MG63 (cell line): ENCODE measurements at regions not wholly inside any gene's neighbourhood (a gene's known extent, or its start where the extent isn't known, plus 50 kb on each side); places are given as distances from the start of the nearest gene placed in this dataset.

Experiments
- DNase-seq: peaks from one replicate; pipeline ENCODE4 v3.0.0-alpha.2; 2020
- H3K27me3 ChIP-seq: fragments of 250-450 bp; sonication (Bioruptor Pico); 2 replicates; pipeline ENCODE4 v1.5.1; 2020; ENCODE audit warnings: mild to moderate bottlenecking, moderate library complexity
- H3K36me3 ChIP-seq: fragments of 250-450 bp; sonication (Bioruptor Pico); 2 replicates; pipeline ENCODE4 v1.5.1; 2020; ENCODE audit warnings: mild to moderate bottlenecking, moderate library complexity
- H3K4me3 ChIP-seq: fragments of 250-450 bp; sonication (Bioruptor Pico); 2 replicates; pipeline ENCODE4 v1.5.1; 2020; ENCODE audit warnings: mild to moderate bottlenecking, moderate library complexity
- H3K9me3 ChIP-seq: fragments of 250-450 bp; sonication (Bioruptor Pico); 2 replicates; pipeline ENCODE4 v1.5.1; 2020; ENCODE audit warnings: mild to moderate bottlenecking, moderate library complexity

GRCh38 chr5:21694567-21694966 lies 1158.6 kb downstream of the CDH12 start:
- H3K4me3 ChIP-seq: no peak overlapping the region
- no peaks in the 10 kb centered on the region for H3K36me3 ChIP-seq
- no peak for DNase-seq
- H3K9me3 ChIP-seq: no peaks in the 10 kb centered on the region
- no peaks in the 10 kb centered on the region for H3K27me3 ChIP-seq

GRCh38 chr5:21693591-21693990 lies 1159.6 kb downstream of the CDH12 start:
- no peak overlapping the region for H3K4me3 ChIP-seq
- H3K36me3 ChIP-seq: no peaks in the 10 kb centered on the region
- no peak for DNase-seq
- no peaks in the 10 kb centered on the region for H3K27me3 ChIP-seq
- H3K9me3 ChIP-seq: no peaks in the 10 kb centered on the region

GRCh38 chr5:21689587-21689986 lies 1163.6 kb downstream of the CDH12 start:
- no peaks in the 10 kb centered on the region for H3K9me3 ChIP-seq

DNA sequence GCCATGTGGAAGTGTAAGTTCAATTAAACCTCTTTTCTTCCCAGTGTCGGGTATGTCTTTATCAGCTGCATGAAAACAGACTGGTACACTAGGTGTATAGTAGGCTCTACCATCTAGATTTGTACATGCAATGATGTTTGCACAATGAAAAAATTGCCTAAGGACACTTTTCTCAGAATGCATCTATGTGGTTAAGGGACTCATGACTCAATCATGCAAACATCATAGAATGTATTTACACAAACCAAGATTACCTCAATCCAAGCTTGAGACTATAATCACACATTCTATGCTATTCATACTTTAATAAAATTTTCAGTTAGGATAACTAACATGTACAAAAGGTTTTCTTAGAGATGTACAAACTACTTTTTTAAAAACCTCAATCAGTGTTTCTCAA lies 1164.5 kb downstream of the CDH12 start:
- H3K27me3 ChIP-seq: no peaks in the 10 kb centered on the region
- no peak for DNase-seq
- no peak overlapping the region for H3K4me3 ChIP-seq

More at GRCh38 chr5:21689587-21689986, 1163.6 kb downstream of the CDH12 start:
- Histone ChIP-seq H3K36me3 (no peaks in the 10 kb centered on the region), H3K4me3 (no peak overlapping the region), H3K27me3 (no peaks in the 10 kb centered on the region)
- no peak for DNase-seq

GRCh38 chr5:21687621-21688020 lies 1165.5 kb downstream of the CDH12 start:
- H3K9me3 ChIP-seq: no peaks in the 10 kb centered on the region
- no peaks in the 10 kb centered on the region for H3K27me3 ChIP-seq
- H3K4me3 ChIP-seq: no peak overlapping the region
- H3K36me3 ChIP-seq: no peaks in the 10 kb centered on the region
- DNase-seq: no peak

More for the DNA sequence above, 1164.5 kb downstream of the CDH12 start:
- Histone ChIP-seq H3K9me3 (no peaks in the 10 kb centered on the region), H3K36me3 (no peaks in the 10 kb centered on the region)

DNA sequence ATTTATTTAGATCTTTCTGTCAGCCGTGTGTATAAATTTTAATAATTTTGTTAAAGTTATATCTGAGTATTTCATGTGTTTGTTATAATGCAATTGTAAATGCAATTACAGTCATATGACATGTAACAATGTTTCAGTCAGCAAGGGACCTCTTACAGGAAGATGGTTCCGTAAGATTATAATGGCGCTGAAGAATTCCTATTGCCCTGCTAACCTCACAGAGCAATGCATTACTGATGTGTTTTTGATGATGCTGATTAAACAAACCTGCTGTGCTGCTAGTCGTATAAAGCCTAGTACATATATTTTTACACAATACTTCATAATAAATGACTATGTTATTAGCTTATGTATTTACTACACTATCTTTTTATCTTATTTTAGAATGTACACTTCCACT lies 1166.4 kb downstream of the CDH12 start:
- Histone ChIP-seq H3K27me3 (no peaks in the 10 kb centered on the region), H3K4me3 (no peak overlapping the region), H3K36me3 (no peaks in the 10 kb centered on the region), H3K9me3 (no peaks in the 10 kb centered on the region)
- DNase-seq: no peak

- DNase-seq: peak; percentile 38
- Histone ChIP-seq H3K4me3 (no peak overlapping the region), H3K9me3 (no peaks in the 10 kb centered on the region), H3K36me3 (no peaks in the 10 kb centered on the region), H3K27me3 (no peaks in the 10 kb centered on the region)
Measured at GRCh38 chr5:21685522-21685921, 1167.6 kb downstream of the CDH12 start.

DNA sequence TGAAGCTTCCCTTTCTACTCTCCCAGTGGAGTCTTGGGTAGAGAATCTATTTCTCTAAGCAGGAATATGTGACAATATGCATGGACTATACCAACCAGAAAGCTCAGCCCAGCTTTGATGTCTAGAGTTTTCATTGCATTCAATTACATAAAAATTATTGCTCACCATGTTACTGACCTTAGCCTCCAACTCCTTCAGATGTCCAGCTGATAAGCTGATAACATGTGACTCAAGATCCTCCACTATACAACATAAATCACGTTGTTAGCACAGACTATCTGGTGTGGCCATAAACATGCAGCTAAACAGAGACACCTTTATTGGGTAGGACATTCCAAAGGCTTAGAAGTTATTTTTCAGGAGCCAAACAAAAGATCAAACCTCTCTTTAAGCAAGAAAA lies 1168.2 kb downstream of the CDH12 start:
- no peaks in the 10 kb centered on the region for H3K9me3 ChIP-seq
- H3K36me3 ChIP-seq: no peaks in the 10 kb centered on the region
- H3K27me3 ChIP-seq: no peaks in the 10 kb centered on the region

DNA sequence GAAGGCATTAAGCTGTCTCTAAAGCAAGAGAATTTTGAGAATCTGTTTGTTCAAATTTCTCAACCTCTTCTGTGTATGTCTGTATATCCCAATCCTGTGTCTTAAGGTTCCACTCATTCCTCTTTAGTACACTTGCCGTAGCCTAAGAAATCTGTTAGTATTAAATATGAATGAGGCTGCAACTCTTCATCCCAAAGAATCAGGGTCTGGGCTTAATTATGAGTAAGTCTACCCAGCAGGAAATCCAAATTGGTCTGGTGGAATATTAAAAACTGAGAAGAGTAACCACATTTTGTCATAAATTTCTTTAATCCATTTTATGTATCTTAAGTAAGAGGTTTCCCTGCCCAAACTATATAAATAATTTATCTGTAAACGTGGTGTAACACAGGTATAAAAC lies 1171.2 kb downstream of the CDH12 start:
- Histone ChIP-seq H3K9me3 (no peaks in the 10 kb centered on the region), H3K4me3 (no peak overlapping the region), H3K27me3 (no peaks in the 10 kb centered on the region), H3K36me3 (no peaks in the 10 kb centered on the region)
- DNase-seq: no peak

More for the DNA sequence above, 1168.2 kb downstream of the CDH12 start:
- no peak for DNase-seq
- no peak overlapping the region for H3K4me3 ChIP-seq

DNA sequence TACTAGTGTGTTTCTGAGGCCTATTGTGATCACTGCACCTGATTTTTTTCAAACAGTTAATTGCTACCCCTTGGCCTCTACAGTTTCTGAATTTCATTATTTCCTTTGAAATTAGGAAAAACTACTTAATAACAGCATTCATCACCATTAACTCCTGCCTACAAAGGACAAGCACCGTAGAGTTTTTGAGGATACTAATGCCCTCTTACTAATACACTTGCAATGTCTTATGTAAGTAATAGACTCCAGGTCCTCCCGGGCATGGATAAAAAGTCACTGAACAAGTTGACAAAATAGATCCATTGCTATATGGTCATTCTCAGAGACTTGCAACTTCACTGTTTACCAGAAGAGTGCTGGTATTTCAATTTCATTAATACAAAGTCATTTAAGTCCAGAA lies 1172.5 kb downstream of the CDH12 start:
- no peak for DNase-seq

DNA sequence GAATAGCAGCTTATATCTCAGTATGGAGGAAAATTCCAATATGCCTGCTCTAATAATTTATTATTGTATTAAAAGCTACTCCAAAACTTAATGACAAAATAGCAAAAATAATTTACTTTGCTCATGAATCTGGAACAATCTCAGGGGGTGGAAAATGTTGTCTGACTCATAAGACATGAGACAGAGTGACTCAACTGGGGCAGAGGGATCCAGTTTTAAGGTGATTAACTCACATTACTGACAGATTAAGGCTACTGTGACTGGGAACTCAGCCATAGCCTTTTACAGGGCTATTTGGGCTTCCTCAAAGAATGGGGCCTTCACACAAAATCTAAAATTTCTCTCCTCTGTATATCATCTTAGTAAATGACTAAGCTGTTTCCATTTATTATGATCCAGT lies 1172.9 kb downstream of the CDH12 start:
- DNase-seq: peak; percentile 68
- Histone ChIP-seq H3K27me3 (no peaks in the 10 kb centered on the region), H3K9me3 (no peaks in the 10 kb centered on the region), H3K36me3 (no peaks in the 10 kb centered on the region), H3K4me3 (no peak overlapping the region)

More for the DNA sequence above, 1172.5 kb downstream of the CDH12 start:
- no peaks in the 10 kb centered on the region for H3K9me3 ChIP-seq
- no peak overlapping the region for H3K4me3 ChIP-seq
- H3K36me3 ChIP-seq: no peaks in the 10 kb centered on the region
- H3K27me3 ChIP-seq: no peaks in the 10 kb centered on the region

GRCh38 chr5:21678526-21678925 lies 1174.6 kb downstream of the CDH12 start:
- no peaks in the 10 kb centered on the region for H3K36me3 ChIP-seq
- no peak overlapping the region for H3K4me3 ChIP-seq
- H3K27me3 ChIP-seq: no peaks in the 10 kb centered on the region
- DNase-seq: no peak
- H3K9me3 ChIP-seq: no peaks in the 10 kb centered on the region

- Histone ChIP-seq H3K36me3 (no peaks in the 10 kb centered on the region), H3K27me3 (no peaks in the 10 kb centered on the region), H3K9me3 (no peaks in the 10 kb centered on the region), H3K4me3 (no peak overlapping the region)
- DNase-seq: no peak
Measured at GRCh38 chr5:21672911-21673310, 1180.2 kb downstream of the CDH12 start.

DNA sequence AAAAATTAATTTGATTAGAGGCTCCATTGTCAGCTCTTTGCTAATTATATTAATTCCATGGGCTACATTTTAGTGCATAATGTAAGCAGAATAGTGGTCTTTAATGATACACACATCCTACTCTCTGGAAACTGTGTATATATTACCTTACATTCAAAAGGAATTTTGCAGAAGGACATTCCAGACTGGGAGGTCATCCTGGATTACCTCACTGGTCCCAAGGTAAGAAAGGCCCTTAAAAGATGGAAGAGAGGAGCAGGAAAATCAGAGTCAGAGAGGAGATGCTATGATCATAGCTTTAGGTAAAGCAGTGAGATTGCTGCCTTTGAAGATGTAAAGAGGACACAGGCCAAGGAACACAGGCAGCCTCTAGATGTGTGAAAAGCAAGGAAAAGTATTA lies 1180.8 kb downstream of the CDH12 start:
- Histone ChIP-seq H3K9me3 (no peaks in the 10 kb centered on the region), H3K36me3 (no peaks in the 10 kb centered on the region), H3K4me3 (no peak overlapping the region)

DNA sequence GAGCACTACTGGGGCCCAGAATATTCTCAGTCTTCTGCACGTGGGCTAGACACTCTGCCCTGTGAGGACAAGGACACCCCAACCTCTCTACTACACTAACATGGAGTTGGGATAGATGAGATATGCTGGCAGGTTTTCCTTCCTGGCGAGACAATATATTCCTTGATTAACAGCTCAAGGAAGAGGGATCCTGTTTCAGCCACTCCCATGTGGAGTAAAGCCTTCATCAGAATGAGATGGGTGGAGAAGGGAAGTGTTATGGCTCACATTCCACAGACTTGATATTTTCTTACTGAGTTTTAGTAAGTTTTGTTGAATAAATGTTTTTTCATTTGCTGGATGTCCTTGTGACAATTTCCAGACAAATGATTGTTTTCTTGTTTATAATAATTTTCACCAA lies 1187.6 kb downstream of the CDH12 start:
- no peaks in the 10 kb centered on the region for H3K36me3 ChIP-seq
- no peaks in the 10 kb centered on the region for H3K27me3 ChIP-seq
- H3K4me3 ChIP-seq: no peak overlapping the region
- no peaks in the 10 kb centered on the region for H3K9me3 ChIP-seq
- DNase-seq: no peak

More for the DNA sequence above, 1180.8 kb downstream of the CDH12 start:
- DNase-seq: no peak
- no peaks in the 10 kb centered on the region for H3K27me3 ChIP-seq

DNA sequence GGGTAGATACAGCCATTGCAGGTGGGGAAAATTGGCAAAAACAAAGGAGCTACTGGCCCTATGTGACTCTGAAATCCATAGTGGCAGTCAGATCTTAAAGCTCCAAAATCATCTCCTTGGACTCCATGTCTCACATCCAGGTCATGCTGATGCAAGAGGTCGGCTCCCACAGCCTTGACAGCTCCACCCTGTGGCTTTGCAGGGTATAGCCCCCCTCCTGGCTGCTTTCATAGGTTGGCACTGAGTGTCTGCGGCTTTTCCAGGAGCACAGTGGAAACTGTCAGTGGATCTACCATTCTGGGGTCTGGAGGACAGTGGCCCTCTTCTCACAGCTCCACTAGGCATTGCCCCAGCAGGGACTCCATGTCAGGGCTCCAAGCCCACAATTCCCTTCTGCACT lies 1190.1 kb downstream of the CDH12 start:
- Histone ChIP-seq H3K9me3 (no peaks in the 10 kb centered on the region), H3K36me3 (no peaks in the 10 kb centered on the region), H3K27me3 (no peaks in the 10 kb centered on the region), H3K4me3 (no peak overlapping the region)
- DNase-seq: no peak

- no peaks in the 10 kb centered on the region for H3K9me3 ChIP-seq
- no peak overlapping the region for H3K4me3 ChIP-seq
- no peaks in the 10 kb centered on the region for H3K36me3 ChIP-seq
- no peak for DNase-seq
- H3K27me3 ChIP-seq: no peaks in the 10 kb centered on the region
Measured at GRCh38 chr5:21661184-21661583, 1192.0 kb downstream of the CDH12 start.

GRCh38 chr5:21654556-21654955 lies 1198.6 kb downstream of the CDH12 start:
- DNase-seq: no peak
- no peak overlapping the region for H3K4me3 ChIP-seq
- H3K9me3 ChIP-seq: no peaks in the 10 kb centered on the region
- no peaks in the 10 kb centered on the region for H3K36me3 ChIP-seq
- no peaks in the 10 kb centered on the region for H3K27me3 ChIP-seq

DNA sequence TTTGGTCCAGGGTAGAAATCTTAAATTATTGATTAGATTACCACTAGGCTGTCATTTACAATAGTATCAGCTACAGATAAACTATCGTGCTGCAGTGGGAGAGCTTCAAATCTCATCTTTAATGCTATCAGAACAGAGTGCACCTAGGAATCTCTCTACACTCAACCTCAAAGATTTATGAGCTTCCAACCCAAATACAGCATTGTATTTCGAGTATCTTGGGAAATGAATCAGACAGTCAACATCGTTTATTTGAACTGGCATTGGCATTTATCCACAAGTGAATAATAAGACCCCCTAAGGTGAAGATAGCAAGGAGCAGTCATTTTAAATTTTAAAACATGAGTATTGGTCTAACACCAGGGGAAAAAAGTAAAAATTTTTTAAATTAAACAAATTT lies 1203.2 kb downstream of the CDH12 start:
- Histone ChIP-seq H3K36me3 (no peaks in the 10 kb centered on the region), H3K4me3 (no peak overlapping the region), H3K9me3 (peaks cover 3% of the 10 kb centered on the region), H3K27me3 (no peaks in the 10 kb centered on the region)
- DNase-seq: no peak
